Left ventricle myocardium inferior (tissue), 1 donor: ENCODE measurements at regions not wholly inside any gene's neighbourhood (a gene's known extent, or its start where the extent isn't known, plus 50 kb on each side); places are given as distances from the start of the nearest gene placed in this dataset.

Experiments
- DNase-seq: peaks from one replicate; pipeline ENCODE4 v3.0.0-alpha.2; 2020
- H3K27ac ChIP-seq: fragments of 200-600 bp; replicated peaks from 2 replicates; pipeline ENCODE4 v1.8.0; 2021
- H3K27me3 ChIP-seq: fragments of 200-600 bp; 2 replicates; pipeline ENCODE4 v1.8.0; 2021; ENCODE audit warnings: low read depth
- H3K36me3 ChIP-seq: fragments of 200-600 bp; 2 replicates; pipeline ENCODE4 v1.8.0; 2021
- H3K4me1 ChIP-seq: fragments of 200-600 bp; 2 replicates; pipeline ENCODE4 v1.8.0; 2021
- H3K4me3 ChIP-seq: fragments of 200-600 bp; 2 replicates; pipeline ENCODE4 v1.8.0; 2021; ENCODE audit warnings: mild to moderate bottlenecking, moderate library complexity
- H3K9me3 ChIP-seq: fragments of 200-600 bp; replicated peaks from 2 replicates; pipeline ENCODE4 v1.8.0; 2021
- CTCF ChIP-seq: fragments of 200-600 bp; IDR thresholded peaks from 2 replicates; pipeline ENCODE4 v1.8.0; 2021; ENCODE audit warnings: antibody characterized with exemption, mild to moderate bottlenecking, borderline replicate concordance
- intact Hi-C: fragments of 100-400 bp; cut with micrococcal nuclease; formaldehyde crosslinking; loops from one replicate; pipeline ENCODE4 v1.11.0; 2022
- donor health status: DM: no; HTN: yes; CAD: no; lungs with severe emphysema.

GRCh38 chr5:123858938-123859337 lies 347.0 kb downstream of the CSNK1G3 start:
- Histone ChIP-seq H3K4me3 (no peak overlapping the region), H3K36me3 (no peaks in the 10 kb centered on the region), H3K27ac (no peak overlapping the region), H3K9me3 (no peaks in the 10 kb centered on the region), H3K27me3 (no peaks in the 10 kb centered on the region), H3K4me1 (no peaks in the 10 kb centered on the region)
- DNase-seq, result no peak
- TF ChIP-seq CTCF, result no peak
- intact Hi-C loops, result no loop called here

- Histone ChIP-seq H3K4me1 (no peaks in the 10 kb centered on the region), H3K4me3 (no peak overlapping the region), H3K36me3 (no peaks in the 10 kb centered on the region), H3K27ac (no peak overlapping the region), H3K27me3 (no peaks in the 10 kb centered on the region), H3K9me3 (peaks cover 3% of the 10 kb centered on the region)
- no peak for DNase-seq
- TF ChIP-seq CTCF, result no peak
- intact Hi-C loops, result no loop called here
Measured at GRCh38 chr5:123856766-123857165, 344.8 kb downstream of the CSNK1G3 start.

GRCh38 chr5:123855609-123856008 lies 343.6 kb downstream of the CSNK1G3 start:
- intact Hi-C loops, result no loop called here
- H3K27me3 ChIP-seq, result no peaks in the 10 kb centered on the region
- H3K4me3 ChIP-seq, result no peak overlapping the region
- no peak for DNase-seq
- peaks cover 13% of the 10 kb centered on the region for H3K9me3 ChIP-seq
- no peak for TF ChIP-seq CTCF
- no peaks in the 10 kb centered on the region for H3K36me3 ChIP-seq
- H3K4me1 ChIP-seq, result no peaks in the 10 kb centered on the region
- no peak overlapping the region for H3K27ac ChIP-seq

- peak overlapping the region; percentile 10 for H3K27ac ChIP-seq
- TF ChIP-seq CTCF, result no peak
- intact Hi-C loops, result no loop called here
Measured at GRCh38 chr5:123845356-123846100, 333.6 kb downstream of the CSNK1G3 start.

GRCh38 chr5:123844873-123845272 lies 332.9 kb downstream of the CSNK1G3 start:
- Histone ChIP-seq H3K4me3 (no peak overlapping the region), H3K9me3 (peaks cover 13% of the 10 kb centered on the region), H3K36me3 (no peaks in the 10 kb centered on the region), H3K27ac (peak overlapping the region; percentile 10), H3K27me3 (no peaks in the 10 kb centered on the region), H3K4me1 (peaks cover 5% of the 10 kb centered on the region)
- no peak for DNase-seq
- no peak for TF ChIP-seq CTCF
- intact Hi-C loops, result no loop called here

More at GRCh38 chr5:123845356-123846100, 333.6 kb downstream of the CSNK1G3 start:
- Histone ChIP-seq H3K4me1 (peaks cover 5% of the 10 kb centered on the region), H3K4me3 (no peak overlapping the region), H3K27me3 (no peaks in the 10 kb centered on the region), H3K36me3 (no peaks in the 10 kb centered on the region), H3K9me3 (peaks cover 19% of the 10 kb centered on the region)
- DNase-seq, result no peak
